HepG2 (cell line): ENCODE measurements at regions not wholly inside any gene's neighbourhood (a gene's known extent, or its start where the extent isn't known, plus 50 kb on each side); places are given as distances from the start of the nearest gene placed in this dataset.
A peak's percentile ranks its signal among the peaks of the same experiment; 100 is the strongest.

Source experiments
- BCL3 ChIP-seq: sonication (generic); formaldehyde crosslinking; IDR thresholded peaks from 2 replicates; pipeline ENCODE4 v1.5.1; 2020; ENCODE audit warnings: mild to moderate bottlenecking, missing genetic modification reagents, moderate library complexity
- HMGXB3 ChIP-seq: sonication (generic); formaldehyde crosslinking; IDR thresholded peaks from 2 replicates; pipeline ENCODE4 v1.4.0; 2020; ENCODE audit warnings: missing genetic modification reagents, borderline replicate concordance
- IRF9 ChIP-seq: sonication (generic); formaldehyde crosslinking; IDR thresholded peaks from 2 replicates; pipeline ENCODE4 v1.8.0; 2022; ENCODE audit warnings: missing genetic modification reagents, mild to moderate bottlenecking, borderline replicate concordance
- SSRP1 ChIP-seq: IDR thresholded peaks from 2 replicates; pipeline ENCODE4 v1.6.1; 2016; ENCODE audit warnings: control low read depth
- TERF1 ChIP-seq: sonication (generic); formaldehyde crosslinking; IDR thresholded peaks from 2 replicates; pipeline ENCODE4 v1.8.0; 2022; ENCODE audit warnings: mild to moderate bottlenecking, missing genetic modification reagents, moderate library complexity
- ZNF580 ChIP-seq: IDR thresholded peaks from 2 replicates; pipeline ENCODE4 v1.6.1; 2016; ENCODE audit warnings: low read depth, borderline replicate concordance
- ZNF598 ChIP-seq: sonication (generic); formaldehyde crosslinking; IDR thresholded peaks from 2 replicates; pipeline ENCODE4 v1.5.1; 2020; ENCODE audit warnings: mild to moderate bottlenecking, missing genetic modification reagents, borderline replicate concordance
- ZNF607 ChIP-seq: sonication (generic); formaldehyde crosslinking; IDR thresholded peaks from 2 replicates; pipeline ENCODE4 v1.5.1; 2020; ENCODE audit warnings: missing genetic modification reagents, mild to moderate bottlenecking, borderline replicate concordance
- ZNF646 ChIP-seq: sonication (generic); formaldehyde crosslinking; IDR thresholded peaks from 2 replicates; pipeline ENCODE4 v1.9.0; 2021; ENCODE audit warnings: mild to moderate bottlenecking, missing genetic modification reagents
- ZUFSP ChIP-seq: sonication (generic); formaldehyde crosslinking; IDR thresholded peaks from 2 replicates; pipeline ENCODE4 v1.9.0; 2021; ENCODE audit warnings: missing genetic modification reagents, mild to moderate bottlenecking, borderline replicate concordance

GRCh38 chr12:46483572-46484395 is 111.2 kb upstream of the SLC38A2 start (continued):
- TF ChIP-seq ZNF646 (CRISPR knock-in tag) (no peak), ZNF607 (peak; percentile 25; the same call in 1 of the 2 replicates), SSRP1 (CRISPR knock-in tag) (no peak; the same call in none of the 2 replicates), ZNF580 (CRISPR knock-in tag) (no peak), ZNF598 (CRISPR knock-in tag) (no peak), BCL3 (CRISPR knock-in tag) (no peak), ZUFSP (CRISPR knock-in tag) (no peak), IRF9 (CRISPR knock-in tag) (no peak), TERF1 (CRISPR knock-in tag) (no peak), HMGXB3 (CRISPR knock-in tag) (0 out of 2 replicates have a peak, but pooled peaks have one; percentile 31)
